GM12891 (cell line): ENCODE measurements at regions not wholly inside any gene's neighbourhood (a gene's known extent, or its start where the extent isn't known, plus 50 kb on each side); places are given as distances from the start of the nearest gene placed in this dataset.

Experiments
- POLR2A ChIP-seq: IDR thresholded peaks from 2 replicates; pipeline ENCODE4 v1.6.1; 2011; ENCODE audit warnings: low read depth, low read length, control low read depth
- POLR2AphosphoS5 ChIP-seq: IDR thresholded peaks from 2 replicates; pipeline ENCODE4 v1.6.1; 2011; ENCODE audit warnings: low read depth, low read length, control low read depth
- POU2F2 ChIP-seq: IDR thresholded peaks from 2 replicates; pipeline ENCODE4 v1.6.1; 2011; ENCODE audit warnings: low read depth, mild to moderate bottlenecking, control low read depth, low read length, moderate library complexity
- SPI1 ChIP-seq: IDR thresholded peaks from 2 replicates; pipeline ENCODE4 v1.6.1; 2011; ENCODE audit warnings: low read depth, low read length, control low read depth
- TAF1 ChIP-seq: IDR thresholded peaks from 2 replicates; pipeline ENCODE4 v1.6.1; 2011; ENCODE audit warnings: low read depth, low read length, control low read depth

GRCh38 chr3:165636684-165637015, 200.6 kb downstream of the BCHE start:
- TF ChIP-seq POLR2AphosphoS5 (no peak), POLR2A (no peak), SPI1 (no peak), TAF1 (no peak), POU2F2 (no peak)
